ENCODE measurements at regions not wholly inside any gene's neighbourhood (a gene's known extent, or its start where the extent isn't known, plus 50 kb on each side); places are given as distances from the start of the nearest gene placed in this dataset.

- TF ChIP-seq CTCF (IDR thresholded peaks at IDR 0.05; ENCODE audit: extremely low read depth in 1 of 2, insufficient read depth in 1 of 2, low read depth in 1 of 2, low read length in 2 of 2) (no peak), EZH2 (IDR thresholded peaks at IDR 0.05; ENCODE audit: borderline replicate concordance, low read depth, low read length, severe bottlenecking) (no peak)
Observed at GRCh38 chr2:55781542-55781941, 87.9 kb upstream of the PNPT1 start.
